ENCODE measurements at regions not wholly inside any gene's neighbourhood (a gene's known extent, or its start where the extent isn't known, plus 50 kb on each side); places are given as distances from the start of the nearest gene placed in this dataset.
"Not testable (repeated sequence)": the region's sequence is repeated elsewhere in the genome, so short reads cannot be mapped to it uniquely, and the experiment has no call there.

DNA sequence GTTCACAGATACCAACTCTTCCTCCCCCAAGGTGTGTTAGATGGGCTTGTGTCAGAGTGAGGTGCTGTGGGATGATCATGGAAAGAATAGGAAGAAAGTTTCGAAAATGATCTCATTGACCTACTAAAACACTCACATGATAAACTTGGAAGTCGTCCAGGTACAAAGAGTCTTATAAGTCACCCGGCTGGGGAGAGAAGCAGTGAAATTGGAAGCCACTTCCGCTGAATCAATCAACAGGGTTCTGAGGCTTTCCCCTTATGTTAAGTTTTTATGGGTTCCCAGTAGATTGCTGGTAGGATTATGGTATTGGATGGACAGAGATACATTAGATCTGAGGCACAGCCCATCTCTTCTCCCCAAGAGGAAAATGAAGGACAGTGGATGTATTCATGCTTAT lies 218.8 kb upstream of the MSX2 start:
- no peak for DNase-seq (ENCODE audit: low read depth in 1 of 2, low spot score in 1 of 2)

DNA sequence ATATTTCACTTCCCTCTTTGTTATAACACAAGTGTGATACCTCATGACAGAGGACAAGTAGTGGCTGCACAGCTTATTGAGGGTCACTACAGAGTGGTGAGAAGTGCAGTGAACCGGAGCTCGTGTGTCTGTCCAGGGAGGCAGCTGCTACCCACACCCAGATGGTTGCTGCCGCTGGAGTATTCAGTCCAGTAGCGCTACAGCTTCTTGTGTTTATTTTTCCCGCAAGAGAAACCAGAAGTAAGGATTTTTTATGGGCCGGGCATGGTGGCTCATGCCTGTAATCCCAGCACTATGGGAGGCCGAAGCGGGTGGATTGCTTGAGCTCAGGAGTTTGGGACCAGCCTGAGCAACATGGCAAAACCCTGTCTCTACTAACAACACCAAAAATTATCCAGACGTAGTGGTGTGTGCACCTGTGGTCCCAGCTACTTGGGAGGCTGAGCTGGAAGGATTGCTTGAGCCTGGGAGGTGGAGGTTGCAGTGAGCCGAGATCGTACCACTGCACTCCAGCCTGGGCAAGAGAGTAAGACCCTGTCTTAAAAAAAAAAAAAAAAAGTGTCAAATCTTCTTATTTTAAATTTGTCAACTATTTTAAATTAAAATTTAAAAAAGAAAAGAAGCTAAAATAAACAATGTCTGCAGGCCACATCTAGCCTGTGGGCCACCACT lies 213.5 kb upstream of the MSX2 start:
- not testable (repeated sequence) for DNase-seq (ENCODE audit: low read depth in 1 of 2, low spot score in 1 of 2)

DNA sequence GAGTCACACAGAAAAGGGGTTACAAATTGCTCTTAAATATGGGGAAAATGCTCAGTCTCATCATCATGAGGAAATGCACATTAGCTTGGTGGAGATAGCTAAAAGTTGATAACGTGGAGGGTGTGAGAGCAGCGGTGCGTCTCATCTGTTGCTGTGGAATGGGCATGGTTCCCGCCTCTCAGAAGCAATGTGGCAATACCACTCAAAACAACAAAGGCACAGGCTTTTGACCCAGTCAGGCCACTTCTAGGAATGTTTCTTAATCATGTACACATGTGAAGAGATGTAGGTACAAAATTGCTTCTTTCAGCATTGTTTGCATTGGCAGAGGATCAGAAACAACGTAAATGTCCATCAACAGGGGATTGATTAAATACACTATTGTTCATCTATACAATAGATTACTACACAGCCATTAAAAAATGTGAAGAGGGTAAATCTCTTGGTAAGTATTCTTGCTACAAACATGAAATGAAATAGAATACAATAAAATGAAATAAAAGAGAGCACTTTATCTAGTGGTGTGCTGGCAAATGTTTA lies 212.6 kb upstream of the MSX2 start:
- DNase-seq (ENCODE audit: low read depth in 1 of 2, low spot score in 1 of 2), result no peak

DNA sequence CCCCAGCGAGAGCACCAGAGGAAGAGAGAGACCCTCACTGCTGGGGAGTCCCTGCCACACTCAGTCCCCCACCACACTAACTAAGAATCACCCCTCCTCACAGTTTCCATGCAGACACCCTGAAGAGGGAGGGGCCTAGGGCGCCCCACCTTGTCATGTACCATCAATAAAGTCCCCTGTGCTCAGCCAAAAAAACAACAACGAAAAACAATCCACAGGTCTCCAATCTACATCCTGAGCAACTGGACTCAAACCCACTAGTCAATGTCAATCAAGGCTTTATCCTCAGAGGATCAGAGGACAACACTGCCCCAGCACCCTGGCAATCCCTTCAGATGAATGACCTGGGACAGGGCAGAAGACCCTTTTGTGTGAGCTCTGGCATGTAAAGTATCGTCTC lies 210.1 kb upstream of the MSX2 start:
- no peak for DNase-seq (ENCODE audit: low read depth in 1 of 2, low spot score in 1 of 2)

DNA sequence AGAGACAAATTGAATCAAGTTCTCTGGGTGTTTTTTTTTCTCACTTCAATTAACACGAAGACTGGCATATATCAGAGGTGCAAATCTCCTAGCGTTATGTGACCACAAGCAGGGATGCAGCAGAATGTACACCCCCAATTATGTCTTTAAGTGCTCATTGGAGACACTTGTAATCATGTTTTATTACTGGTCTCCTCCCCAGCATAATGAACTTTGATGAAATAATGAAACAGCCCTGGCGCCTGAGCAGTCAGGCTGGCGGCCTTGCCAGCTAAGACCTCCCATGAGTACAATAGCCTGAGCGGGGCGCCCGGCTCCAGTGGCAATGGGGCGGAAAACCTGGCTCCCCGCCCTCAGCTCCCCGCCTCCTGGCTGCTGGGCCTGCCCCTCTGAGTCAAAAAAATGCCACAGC lies 209.4 kb upstream of the MSX2 start:
- no peak for DNase-seq (ENCODE audit: low read depth in 1 of 2, low spot score in 1 of 2)

DNA sequence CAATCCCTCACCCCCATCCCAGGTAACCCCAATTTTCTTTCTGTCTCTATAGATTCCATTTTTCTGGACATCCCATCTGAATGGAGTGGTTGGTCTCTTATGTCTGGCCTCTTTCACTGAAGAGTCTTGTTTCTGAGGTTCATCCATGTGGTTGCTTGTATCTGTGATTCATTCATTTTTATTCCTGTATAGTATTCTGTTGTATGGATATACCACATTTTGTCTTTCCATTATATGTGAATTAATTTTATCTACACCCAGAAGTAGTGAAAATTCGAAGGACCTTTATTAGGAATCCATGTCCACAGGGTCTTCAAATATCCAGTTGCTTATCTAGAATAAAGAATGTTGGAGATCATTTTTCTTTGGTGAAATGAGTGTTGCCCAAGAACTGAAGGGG lies 207.6 kb upstream of the MSX2 start:
- no peak for DNase-seq (ENCODE audit: low read depth in 1 of 2, low spot score in 1 of 2)

DNA sequence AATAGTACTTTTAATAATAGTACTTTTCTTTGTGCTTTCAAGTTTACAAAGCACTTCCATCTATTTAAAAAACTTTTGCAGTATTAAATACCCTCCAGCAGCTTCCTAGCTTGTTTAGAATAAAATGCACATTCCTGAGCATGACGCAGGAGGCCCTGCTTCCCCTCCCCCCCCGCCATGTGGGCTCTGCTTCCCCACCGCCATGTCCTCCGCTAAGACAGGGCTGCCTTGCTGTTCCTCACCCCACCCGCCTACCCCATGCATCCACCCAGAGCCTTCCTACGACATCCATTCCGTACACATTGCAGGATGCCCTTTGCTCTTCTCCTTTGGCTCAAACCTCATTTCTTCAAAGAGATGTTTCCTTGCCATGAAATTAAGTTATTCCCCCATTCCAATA lies 205.9 kb upstream of the MSX2 start:
- DNase-seq (ENCODE audit: low read depth in 1 of 2, low spot score in 1 of 2), result no peak

DNA sequence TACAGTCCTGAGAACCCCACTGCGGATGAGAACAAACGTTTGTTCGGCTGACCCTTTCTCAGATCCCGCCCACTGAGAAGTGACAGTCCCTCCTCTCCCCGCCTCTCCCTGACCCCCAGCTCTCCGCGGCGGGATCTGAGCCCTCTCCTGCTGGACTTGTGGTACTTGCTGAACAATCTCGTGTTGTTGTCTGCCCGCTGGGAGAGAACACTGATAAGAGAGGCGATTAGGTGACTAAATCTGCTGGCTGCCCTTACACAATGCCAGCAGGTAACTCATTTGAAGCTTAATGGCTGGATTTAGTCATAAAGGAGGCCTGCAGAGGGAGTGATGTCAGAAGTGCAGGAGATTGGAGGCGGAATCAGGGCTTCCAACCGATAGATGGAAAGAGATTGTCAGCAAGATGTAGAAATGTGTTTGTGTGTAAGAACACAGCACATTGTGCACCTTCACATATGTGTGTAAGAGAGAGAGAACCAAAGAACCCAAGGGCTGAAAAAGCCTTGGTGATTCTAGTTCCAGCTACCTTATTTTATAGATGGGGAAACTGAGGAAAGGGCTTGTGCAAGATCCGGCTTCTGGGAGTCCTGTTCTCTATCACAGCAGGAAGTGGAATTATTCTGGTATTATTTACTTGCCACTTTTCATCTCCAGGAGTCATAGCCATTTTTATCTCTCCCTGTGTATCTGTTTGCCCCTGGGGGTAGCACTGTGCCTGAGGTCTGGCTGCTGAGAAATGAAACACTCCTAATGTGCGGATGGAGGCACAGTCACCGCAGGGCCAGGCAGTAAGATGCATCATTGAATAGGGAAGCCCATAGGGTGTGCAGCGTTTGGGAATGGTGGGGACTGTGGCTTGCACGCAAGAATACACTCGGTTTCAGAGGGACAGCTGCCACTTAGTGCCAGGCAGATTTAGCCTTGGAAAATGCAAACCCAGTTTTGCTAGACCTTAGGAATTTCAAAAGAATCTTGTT lies 203.7 kb upstream of the MSX2 start:
- DNase-seq (ENCODE audit: low read depth in 1 of 2, low spot score in 1 of 2), result no peak

DNA sequence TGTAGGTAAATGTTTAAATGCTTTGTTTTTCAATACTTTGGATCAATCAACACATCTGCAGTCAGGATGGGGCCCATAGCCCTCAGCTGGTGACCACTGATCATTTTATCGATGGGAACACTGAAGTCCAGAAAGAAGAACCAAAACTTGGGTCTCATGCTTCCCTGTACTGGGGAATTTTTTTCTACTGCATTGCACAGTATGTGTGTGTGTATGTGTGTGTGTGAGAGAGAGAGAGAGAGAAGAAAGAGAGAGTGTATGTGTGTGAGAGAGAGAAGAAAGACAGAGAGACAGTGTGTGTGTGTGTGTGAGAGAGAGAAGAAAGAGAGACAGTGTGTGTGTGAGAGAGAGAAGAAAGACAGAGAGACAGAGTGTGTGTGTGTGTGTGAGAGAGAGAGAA lies 202.9 kb upstream of the MSX2 start:
- no peak for DNase-seq (ENCODE audit: low read depth in 1 of 2, low spot score in 1 of 2)

DNA sequence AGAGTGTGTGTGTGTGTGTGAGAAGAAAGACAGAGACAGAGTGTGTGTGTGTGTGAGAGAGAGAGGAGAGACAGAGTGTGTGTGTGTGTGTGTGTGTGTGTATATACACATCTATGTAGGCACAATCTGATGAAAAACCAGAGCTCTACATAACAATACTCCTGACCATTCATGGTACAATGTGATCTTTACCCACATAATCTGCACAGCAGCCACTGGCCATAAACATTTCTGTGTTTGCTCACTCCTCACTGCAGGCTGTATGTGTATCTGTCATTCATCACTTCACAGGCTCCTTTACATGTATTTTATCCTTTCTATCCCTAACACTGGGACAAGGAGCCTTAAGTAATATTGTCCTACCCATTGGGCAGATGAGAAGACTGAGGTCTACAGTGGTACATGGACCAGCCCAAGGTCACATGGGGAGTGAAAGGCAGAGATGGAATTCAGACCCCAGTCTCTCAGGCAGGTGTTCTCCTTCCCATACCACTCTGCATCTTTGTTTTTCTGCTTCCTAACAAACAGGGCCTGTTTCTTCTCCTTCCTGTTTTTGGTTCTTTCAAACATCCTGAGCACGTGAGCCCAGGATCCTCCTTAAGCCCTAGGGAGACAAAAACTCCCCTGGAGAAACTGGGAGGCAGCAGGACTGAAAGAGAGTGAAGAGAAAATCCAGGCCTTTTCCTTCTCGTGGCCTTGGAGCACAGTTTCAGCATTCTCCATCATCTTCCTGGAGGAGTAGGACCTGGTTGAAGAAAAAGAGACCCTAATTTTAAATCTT lies 201.7 kb upstream of the MSX2 start:
- DNase-seq (ENCODE audit: low read depth in 1 of 2, low spot score in 1 of 2), result no peak

DNA sequence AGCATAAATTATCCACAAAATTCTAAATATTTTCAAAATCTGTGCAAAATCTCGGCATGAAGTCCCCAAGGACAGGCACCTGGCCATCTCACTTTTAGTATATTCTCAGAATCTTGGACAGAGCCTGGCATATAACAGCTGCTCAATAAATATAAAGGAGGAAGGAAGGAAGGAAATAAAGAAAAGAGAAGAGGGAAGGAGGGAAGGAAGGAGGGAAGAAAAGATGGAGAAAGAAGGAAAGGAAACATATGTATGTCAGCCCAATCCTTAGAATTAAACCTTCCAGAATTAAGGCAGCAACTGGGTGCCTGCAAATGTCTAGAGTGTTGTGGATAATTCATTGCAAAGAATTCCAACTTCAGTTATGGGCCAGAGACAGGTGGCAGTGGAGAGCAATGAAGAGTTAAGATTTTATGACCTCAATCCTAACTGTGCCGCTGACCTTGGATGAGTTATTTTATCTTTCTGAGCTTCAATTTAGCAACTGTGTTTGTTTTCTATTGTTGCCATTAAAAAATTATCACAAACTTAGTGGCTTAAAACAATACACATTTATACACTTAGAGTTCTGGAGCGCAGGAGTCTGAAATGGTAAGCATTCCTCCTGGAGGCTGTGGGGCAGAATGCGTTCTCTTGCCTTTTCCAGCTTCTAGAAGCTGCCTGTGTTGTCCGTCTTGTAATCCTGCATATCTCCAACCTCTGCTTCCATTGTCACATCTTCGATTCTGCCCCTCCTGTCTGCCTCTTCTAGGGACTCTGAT lies 200.9 kb upstream of the MSX2 start:
- no peak for DNase-seq (ENCODE audit: low read depth in 1 of 2, low spot score in 1 of 2)

DNA sequence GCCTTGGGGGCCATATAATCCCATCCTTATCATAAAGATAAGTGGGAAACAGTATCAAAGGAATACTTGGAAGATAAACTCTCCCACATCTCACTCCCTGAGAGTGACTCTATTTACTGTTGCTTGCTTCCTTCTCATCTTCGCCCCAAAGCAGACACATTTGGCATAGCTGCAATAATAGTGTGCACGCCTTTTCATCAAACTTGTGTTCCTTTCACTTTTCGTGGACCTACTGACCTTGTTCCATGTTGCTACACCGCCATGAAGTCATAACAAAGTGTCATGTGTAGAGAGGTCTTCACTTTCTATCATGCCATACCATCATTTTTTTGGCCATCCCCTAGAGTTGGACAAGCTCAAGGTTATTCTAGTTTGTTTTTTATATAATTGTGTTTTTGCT lies 200.0 kb upstream of the MSX2 start:
- no peak for DNase-seq (ENCODE audit: low read depth in 1 of 2, low spot score in 1 of 2)

DNA sequence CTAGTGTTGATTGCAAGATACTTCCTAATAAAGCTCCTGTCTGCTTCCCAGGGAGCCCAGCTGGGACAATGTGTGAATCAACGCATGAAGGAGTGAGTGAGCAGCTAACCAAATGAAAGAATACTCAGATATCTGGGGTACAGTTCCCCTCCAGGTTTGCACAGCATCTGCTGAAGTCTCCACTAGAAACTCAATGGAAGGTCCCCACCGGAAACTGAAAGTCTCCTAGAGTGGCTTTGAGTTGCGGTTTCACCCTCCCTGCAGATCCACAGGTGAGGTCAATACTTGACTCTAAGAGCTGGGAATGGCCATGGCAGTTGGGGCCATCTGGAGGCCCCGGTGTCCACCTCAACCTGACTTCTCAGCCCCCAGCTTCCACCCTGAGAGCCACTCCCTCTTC lies 198.2 kb upstream of the MSX2 start:
- DNase-seq (ENCODE audit: low read depth in 1 of 2, low spot score in 1 of 2), result no peak

DNA sequence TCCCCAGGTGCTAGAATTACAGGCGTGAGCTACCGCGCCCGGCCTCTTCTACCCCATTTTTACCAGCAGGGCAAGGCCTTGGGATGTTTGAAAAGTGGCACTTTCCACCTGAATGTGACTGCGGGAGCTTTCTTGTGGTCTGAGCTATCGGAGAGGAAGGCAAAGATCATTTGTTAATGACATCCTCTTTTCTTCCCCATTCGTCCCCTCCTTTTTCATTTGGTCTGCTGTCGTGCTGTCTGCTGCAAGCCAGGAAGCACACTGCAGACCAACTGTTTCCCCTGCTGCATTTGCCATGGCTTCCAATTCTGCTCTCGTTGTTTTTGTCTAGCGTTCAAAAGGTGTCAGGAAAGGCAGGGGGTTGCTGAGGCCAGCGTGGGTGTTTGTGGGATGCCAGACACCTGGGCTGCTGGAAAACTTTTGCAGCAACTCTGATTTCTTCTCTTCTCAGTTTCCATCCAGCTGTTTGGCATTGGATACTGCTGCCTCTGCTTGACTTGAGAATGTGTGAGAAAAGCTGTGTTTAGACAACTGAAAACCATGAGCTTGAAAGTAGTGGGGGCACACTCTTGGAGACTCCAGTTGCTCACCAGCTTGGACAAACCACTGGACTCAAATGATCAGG lies 196.4 kb upstream of the MSX2 start:
- DNase-seq (ENCODE audit: low read depth in 1 of 2, low spot score in 1 of 2), result no peak

DNA sequence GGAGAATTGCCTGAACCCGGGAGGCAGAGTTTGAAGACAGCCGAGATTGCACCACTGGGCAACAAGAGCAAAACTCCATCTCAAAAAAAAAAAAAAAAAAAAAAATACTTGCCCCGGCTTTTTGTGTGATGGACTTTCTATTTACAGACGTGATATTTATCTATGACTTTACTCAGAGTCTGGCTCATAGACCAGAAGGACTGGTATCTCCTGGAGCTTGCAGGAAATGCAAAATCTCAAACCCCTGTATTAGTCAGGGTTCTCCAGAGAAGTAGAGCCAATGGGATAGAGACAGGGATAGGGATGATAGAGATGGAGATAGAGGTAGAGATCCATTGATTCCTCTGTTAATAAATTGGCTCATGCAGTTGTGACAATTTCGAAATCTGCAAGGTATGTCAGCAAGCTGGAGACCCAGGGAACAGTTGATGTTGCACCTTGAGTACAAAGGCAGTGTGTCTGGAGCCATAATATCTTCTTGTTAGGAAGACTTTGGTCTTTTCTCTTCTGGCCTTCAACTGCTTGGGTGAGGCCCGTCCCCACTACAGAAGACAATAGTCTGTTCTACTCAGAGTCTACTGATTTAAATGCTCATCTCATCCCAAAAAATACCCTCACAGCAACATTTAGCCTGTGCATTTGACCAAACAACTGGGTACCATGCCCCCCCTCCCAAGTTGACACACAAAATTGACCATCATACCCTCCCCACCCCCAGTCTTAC lies 195.4 kb upstream of the MSX2 start:
- no peak for DNase-seq (ENCODE audit: low read depth in 1 of 2, low spot score in 1 of 2)

DNA sequence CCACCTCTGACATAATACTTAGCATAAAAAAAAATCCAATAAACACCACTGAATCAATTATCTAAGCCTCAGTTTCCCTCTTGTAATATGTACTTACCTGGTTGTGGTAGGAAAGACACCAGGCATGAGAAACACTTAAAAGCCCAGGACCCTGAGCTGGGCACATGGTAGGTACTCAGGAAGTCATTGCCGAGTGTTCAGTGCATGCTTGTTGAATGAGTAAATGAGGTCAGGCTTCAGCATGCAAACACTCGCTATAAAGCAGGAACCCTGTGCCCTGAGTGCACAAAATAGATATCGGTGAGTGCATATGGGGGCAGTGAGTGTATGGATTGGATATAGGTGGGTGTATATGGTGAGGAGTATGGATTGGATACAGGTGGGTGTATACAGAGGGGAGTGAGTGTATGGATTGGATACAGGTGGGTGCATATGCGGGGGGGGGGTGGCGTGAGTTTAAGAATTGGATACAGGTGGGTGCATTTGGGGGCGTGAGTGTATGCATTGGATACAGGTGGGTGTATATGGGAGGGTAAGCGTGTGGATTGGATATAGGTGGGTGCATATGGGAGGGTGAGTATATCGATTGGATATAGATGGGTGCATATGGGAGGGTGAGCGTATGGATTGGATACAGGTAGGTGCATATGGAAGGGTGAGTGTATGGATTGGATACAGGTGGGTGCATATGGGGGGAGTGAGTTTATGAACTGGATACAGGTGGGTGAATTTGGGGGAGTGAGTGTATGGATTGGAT lies 194.3 kb upstream of the MSX2 start:
- no peak for DNase-seq (ENCODE audit: low read depth in 1 of 2, low spot score in 1 of 2)

DNA sequence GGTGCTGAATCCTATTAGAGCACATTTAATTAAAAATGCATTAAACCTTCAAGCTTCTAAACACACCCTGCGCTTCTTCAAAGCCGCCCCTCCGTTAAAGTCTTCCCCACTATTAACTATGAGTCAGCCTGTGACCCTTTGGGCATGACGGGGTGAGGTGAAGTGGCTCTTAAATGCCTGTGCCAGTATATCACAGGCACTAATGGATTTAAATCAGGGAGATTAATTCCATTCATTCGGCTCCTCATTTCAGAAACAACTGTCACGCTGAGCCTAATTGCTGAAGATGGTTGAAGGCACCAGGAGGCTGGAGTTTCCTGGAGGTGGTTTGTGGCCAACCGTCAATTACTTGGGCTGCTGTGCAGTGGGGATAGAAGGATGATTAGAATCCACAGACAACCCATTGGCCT lies 192.6 kb upstream of the MSX2 start:
- no peak for DNase-seq (ENCODE audit: low read depth in 1 of 2, low spot score in 1 of 2)

DNA sequence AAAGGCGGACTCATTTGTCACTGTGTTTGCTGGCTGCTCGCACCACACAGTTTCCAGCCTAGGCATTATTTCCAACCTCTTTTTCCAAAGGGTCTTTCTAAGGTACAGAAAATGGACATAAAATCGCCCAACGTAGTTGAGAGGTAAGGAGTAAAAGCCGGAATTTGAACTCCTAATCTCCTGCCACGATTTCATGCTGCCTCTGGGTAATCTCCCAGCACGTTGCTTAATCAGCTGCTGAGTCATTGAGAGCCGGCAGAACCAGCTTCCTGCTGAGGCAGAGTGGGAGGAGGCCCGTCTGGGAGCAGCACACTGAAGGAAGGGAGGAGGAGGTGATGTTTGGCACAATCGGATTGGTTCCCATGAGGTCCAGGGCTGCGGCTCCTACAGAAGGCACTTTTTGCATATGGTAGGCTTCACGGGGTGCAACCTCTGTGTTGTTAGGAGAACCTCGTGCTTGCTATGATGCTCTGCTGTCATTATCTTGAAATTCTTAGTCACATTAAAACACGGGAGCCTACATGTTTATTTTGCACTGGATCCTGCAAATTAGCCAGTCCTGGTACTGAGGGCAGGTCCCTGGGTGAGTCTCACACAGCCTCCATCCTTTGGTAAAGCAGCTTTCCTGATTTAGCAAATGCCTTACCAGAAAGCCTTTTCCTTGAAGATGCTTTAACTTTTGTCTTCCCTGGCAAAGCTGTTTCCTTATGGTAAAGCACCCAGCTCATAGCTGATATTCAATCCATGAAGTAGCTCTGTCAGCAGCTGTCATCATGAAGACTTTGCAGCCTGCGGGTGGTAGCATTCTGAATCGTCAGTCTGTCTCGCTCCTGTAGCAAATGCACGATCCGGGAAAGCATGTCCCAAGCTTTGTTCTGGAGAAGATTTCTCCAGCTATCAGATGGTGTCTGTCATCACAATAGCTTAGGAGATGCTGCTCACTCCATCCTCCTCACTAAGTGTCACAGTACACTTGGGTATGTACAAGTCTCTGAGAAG lies 191.6 kb upstream of the MSX2 start:
- DNase-seq (ENCODE audit: low read depth in 1 of 2, low spot score in 1 of 2), result no peak

Data from stimulated activated CD4-positive, alpha-beta T cell treated with anti-CD3 and anti-CD28 coated beads, Interleukin-15, amount 100 ng/mL, for 1 hour (primary cell).